GM19397 (cell line): ENCODE measurements at regions not wholly inside any gene's neighbourhood (a gene's known extent, or its start where the extent isn't known, plus 50 kb on each side); places are given as distances from the start of the nearest gene placed in this dataset.

ENCODE experiments used
- ATAC-seq: cut with Tn5 transposase; IDR thresholded peaks from one replicate; pipeline ENCODE4 v1.9.1; 2021; ENCODE audit warnings: mild to moderate bottlenecking, moderate library complexity; ENCODE audit not compliant: unreplicated experiment

GRCh38 chr7:156192921-156193320 is 380.7 kb upstream of the SHH start:
- no peak for ATAC-seq

DNA sequence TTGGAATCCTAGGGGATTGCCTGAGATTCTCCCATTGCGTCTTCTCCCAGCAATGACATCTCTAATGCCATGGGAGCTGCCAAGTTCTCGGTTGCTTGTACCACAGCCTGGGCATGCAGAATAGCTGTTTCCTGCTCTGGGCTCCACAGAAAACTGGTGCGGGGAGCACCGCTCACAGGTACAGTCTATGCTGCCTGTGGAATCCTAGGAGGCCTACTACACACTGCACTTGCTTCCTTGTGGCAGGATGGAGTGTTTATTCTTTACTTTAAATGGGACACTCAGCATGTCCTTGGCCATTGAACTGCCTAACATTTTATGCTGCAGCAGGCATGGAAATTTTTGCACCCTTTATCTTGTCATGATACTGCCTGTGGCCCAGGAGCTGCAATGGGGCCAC is 378.8 kb upstream of the SHH start:
- ATAC-seq, result no peak

DNA sequence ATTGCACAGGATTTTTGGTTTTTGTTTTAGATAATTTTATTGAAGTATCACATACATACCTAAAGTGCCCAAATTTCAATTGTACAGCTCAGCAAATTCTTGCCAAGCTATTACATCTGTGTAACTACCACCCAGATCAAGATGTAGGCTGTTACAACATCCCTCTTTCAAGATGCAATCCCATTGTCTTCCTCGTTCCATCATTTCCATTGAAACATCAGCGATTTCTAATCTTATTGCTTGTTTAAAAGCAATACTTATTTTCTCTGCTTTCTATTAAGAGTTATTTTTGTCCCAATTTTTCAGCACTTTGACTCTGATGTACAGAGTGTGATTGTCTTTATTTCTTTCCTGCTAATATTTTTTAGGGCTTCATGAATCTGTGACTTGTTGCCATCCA is 372.8 kb upstream of the SHH start:
- ATAC-seq, result no peak

DNA sequence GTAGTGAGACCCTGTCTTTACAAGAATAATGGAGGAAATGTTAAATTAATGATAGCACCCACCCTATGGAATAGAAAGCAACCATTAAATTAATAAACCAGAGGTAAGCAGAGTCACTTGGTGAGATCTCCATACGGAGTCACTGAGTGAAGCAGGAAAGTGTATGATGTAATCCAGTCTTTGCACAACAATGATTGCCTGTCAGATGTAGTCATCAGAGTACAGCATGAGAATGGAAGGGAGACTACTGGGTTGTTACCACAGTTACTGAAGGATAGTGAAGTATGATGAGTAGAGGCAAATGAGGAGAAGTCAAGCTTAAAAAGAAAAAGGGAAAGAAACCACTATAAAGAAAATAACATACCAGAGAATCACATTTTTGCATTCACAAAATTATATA is 371.9 kb upstream of the SHH start:
- no peak for ATAC-seq

GRCh38 chr7:156180451-156181229 is 368.4 kb upstream of the SHH start:
- no peak for ATAC-seq

GRCh38 chr7:156179872-156180390 is 367.7 kb upstream of the SHH start:
- no peak for ATAC-seq

- no peak for ATAC-seq
Observed at GRCh38 chr7:156178857-156179256, 366.6 kb upstream of the SHH start.

DNA sequence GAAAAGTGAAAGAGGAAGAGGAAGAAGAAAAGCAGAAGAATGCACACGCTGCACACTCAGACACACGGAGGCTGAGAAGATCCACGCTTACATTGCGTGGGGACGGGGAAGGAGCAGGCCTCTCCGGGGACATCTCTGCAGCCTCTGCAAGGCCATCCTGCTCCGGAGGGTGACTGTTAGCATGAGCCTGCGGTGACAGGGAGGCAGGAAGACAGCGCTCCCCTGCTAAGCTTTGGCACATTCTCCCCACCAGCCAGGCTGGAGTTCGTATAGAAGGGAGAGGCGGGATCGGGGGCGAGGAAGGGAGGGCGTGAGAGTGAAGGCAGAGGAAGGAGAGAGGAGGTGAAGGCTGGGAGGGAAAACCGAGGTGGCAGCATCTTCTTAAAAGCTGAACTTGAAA is 366.0 kb upstream of the SHH start:
- ATAC-seq, result no peak

GRCh38 chr7:156177422-156178055 is 365.3 kb upstream of the SHH start:
- ATAC-seq, result no peak

DNA sequence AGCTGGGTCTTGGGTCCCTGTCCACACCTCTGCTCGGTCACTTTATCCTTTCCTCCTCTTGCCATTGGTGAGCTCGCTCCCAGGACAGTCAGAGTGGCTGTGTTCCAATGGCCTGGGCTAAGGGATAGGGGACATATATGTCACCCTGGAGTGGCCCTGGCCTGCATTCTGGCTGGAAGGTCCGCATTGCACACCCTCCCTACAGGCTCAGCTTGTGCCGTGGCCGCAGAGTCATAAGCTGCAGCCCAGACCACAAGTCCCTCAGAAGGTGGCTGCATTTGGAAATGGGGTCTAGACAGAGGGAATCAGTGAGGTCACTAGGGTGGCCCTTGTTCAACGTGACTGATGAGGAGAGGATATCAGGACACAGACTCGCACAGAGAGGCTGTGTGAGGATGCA is 363.8 kb upstream of the SHH start:
- ATAC-seq, result no peak

GRCh38 chr7:156175003-156175402 is 362.7 kb upstream of the SHH start:
- ATAC-seq, result no peak

DNA sequence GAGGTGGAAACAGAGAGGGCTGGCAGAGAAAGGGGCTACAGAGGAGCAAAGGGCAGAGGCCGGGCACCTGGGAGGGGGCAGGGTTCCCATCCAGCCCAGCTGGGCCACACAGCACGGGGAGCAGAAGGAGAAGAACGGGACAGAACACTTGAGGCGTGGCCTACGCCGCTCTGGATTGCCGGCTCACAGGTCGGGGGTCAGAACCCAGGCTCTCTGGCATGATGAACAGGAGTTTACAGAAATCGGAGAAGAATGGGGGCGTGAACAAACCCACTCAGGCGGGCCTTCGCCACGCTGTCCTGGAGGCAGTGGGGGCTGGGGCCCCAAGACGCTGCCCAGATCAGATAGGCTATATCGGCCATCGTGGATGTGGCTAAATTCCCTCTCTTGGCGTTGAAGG is 362.2 kb upstream of the SHH start:
- ATAC-seq, result no peak

GRCh38 chr7:156173748-156174353 is 361.6 kb upstream of the SHH start:
- no peak for ATAC-seq

- no peak for ATAC-seq
Observed at GRCh38 chr7:156173346-156173745, 361.1 kb upstream of the SHH start.

DNA sequence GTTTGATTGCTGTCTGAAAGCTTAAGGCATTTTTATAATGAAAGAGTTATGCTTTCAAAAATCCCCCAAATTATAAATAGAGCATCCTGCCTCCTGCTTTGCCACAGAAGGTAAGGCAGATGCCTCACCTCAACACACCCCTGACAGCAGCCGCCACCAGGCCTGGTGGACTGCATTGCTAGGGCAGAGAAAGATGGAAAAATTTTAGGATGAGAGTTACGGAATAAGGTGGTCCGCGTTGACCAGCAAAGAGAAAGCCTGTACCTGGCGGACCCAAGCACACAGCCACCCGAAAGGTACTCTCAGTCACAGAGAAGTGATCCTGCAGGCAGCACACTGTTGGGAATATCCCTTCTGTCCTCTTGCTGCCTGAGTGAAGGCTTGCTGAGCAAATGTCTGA is 360.4 kb upstream of the SHH start:
- ATAC-seq, result no peak

- ATAC-seq, result no peak
Observed at GRCh38 chr7:156169474-156170370, 357.5 kb upstream of the SHH start.

DNA sequence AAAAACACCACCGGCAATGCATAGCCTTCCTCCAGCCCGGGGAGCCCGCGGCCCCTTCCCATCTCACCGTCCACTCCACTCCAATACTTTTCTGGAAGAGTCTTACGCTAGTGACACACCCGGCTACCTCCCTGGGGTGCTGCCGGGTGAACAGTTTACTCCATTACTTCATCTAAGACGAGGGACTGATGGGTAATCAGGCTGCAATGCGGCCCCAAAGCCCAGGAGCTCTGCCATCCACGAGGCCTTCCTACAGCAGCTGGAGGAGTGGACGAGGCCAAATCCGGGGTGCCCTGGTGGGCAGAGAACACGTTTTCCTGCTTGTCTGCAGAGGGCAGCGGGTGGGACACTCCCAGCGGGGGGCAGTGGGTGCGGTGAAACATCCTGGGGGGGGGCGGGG is 356.2 kb upstream of the SHH start:
- no peak for ATAC-seq

- ATAC-seq, result no peak
Observed at GRCh38 chr7:156167987-156168386, 355.7 kb upstream of the SHH start.

DNA sequence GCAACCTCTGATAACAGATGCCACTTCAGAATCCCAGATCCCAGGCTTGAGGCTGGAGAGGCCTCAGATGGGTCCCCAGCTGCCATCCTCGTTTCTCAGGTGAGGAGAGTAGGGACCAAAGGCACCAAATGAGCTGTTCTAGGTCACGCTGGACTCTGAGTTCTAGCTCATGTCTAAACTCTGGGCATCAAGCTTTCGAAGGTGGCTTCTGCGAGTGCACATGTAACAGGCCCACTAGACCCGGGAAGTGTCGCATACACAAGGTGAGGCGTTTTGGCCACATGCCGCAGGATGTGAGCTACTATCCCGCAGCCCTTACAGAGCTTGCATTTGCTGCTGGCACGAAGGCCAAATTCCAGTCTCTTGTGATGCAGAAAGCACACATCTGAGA is 355.1 kb upstream of the SHH start:
- no peak for ATAC-seq

DNA sequence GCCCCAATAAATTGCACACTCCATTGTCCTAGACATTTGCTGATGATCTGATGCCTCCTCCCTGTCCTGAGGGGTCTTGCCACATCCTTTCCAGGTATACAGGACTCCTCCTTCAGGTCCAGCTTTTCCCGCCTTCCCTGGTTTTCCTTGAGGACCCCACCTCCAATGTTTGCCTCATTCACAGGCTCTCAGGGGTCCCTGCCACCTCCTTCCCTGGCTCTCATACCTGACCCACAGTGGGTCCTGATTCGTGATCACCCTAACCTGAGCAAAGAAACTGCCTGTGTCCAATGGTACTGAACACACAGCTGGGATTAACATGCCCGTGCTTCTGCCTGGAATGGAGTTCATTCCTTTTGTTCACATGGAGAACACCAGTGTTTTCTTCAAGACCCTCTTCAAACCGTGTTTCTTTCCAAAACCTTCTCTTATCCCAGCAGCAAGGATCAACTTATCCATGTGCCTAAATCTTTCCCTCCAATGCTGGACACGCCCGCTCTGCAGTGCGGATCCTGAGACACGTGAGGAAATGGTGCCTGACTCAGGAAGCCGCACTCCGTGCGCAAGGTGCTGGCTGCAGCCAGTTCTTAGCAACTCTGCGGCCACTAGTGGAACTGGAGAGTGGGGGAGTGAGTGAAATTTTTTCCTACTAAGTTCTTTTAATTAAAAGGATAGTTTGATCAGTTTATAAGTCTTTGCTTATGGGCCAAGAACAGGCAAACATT is 354.6 kb upstream of the SHH start:
- ATAC-seq, result no peak
